ENCODE measurements at regions not wholly inside any gene's neighbourhood (a gene's known extent, or its start where the extent isn't known, plus 50 kb on each side); places are given as distances from the start of the nearest gene placed in this dataset.

DNA sequence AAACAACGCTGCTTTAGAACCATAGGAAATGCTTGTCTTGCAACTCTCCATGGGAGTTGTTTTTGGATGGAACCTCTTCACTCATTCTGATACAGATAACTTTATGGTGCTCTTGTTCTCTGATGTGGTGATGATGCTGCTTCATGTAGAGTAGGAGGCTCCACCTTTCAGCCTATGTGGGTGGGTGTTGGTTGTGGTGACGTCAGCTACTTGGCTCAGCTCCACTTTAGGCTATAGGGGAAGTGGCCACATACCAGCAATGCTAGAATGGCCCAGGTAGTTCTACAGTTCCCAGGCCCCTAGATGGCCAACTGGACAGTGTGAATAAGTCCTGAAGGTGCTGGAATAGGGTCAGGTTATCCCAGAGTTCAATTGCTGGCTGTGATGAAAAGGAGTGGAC lies 192.1 kb downstream of the TBX22 start:
- TF ChIP-seq POLR2A (IDR thresholded peaks at IDR 0.05) (no peak), EP300 (IDR thresholded peaks at IDR 0.05) (no peak)
- TF ChIP-seq, protein P1, sequence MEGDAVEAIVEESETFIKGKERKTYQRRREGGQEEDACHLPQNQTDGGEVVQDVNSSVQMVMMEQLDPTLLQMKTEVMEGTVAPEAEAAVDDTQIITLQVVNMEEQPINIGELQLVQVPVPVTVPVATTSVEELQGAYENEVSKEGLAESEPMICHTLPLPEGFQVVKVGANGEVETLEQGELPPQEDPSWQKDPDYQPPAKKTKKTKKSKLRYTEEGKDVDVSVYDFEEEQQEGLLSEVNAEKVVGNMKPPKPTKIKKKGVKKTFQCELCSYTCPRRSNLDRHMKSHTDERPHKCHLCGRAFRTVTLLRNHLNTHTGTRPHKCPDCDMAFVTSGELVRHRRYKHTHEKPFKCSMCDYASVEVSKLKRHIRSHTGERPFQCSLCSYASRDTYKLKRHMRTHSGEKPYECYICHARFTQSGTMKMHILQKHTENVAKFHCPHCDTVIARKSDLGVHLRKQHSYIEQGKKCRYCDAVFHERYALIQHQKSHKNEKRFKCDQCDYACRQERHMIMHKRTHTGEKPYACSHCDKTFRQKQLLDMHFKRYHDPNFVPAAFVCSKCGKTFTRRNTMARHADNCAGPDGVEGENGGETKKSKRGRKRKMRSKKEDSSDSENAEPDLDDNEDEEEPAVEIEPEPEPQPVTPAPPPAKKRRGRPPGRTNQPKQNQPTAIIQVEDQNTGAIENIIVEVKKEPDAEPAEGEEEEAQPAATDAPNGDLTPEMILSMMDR (IDR thresholded peaks at IDR 0.05) = no peak
